Heart left ventricle (tissue), 16 donors: ENCODE measurements at regions not wholly inside any gene's neighbourhood (a gene's known extent, or its start where the extent isn't known, plus 50 kb on each side); places are given as distances from the start of the nearest gene placed in this dataset.

Experiments
- ATAC-seq, 4 donors: fragments of 200-7000 bp; cut with Tn5 transposase; one replicate each; pipeline ENCODE4 v1.9.1; 2020 to 2022; ENCODE audit warnings: moderate library complexity in 4 of 4, mild to moderate bottlenecking in 3 of 4, moderate number of reproducible peaks in 1 of 4
- DNase-seq, 5 donors: peaks; one replicate each; pipeline ENCODE4 v3.0.0-alpha.2; 2020
- H3K27ac ChIP-seq, 12 donors: fragments of 200-600 bp; sonication (generic) in 4 of 12; one replicate each; pipeline versions ENCODE4 v1.5.0 to v1.8.0; 2016 to 2022; ENCODE audit warnings: mild to moderate bottlenecking in 2 of 12
- H3K27me3 ChIP-seq, 9 donors: fragments of 200-600 bp; sonication (generic) in 2 of 9; one replicate each; pipeline versions ENCODE4 v1.5.1 to v1.8.0; 2016 to 2022; ENCODE audit warnings: mild to moderate bottlenecking in 3 of 9
- H3K36me3 ChIP-seq, 9 donors: fragments of 200-600 bp; sonication (generic) in 2 of 9; one replicate each; pipeline versions ENCODE4 v1.5.0 to v1.8.0; 2018 to 2022; ENCODE audit warnings: mild to moderate bottlenecking in 2 of 9
- H3K4me1 ChIP-seq, 12 donors: fragments of 200-600 bp; sonication (generic) in 4 of 12; one replicate each; pipeline versions ENCODE4 v1.5.0 to v1.8.0; 2016 to 2022; ENCODE audit warnings: mild to moderate bottlenecking in 3 of 12
- H3K4me3 ChIP-seq, 12 donors: fragments of 200-600 bp; sonication (generic) in 4 of 12; one replicate each; pipeline versions ENCODE4 v1.5.0 to v1.8.0; 2017 to 2022; ENCODE audit warnings: mild to moderate bottlenecking in 9 of 12, moderate library complexity in 4 of 12
- H3K9me3 ChIP-seq, 12 donors: fragments of 200-600 bp; sonication (generic) in 4 of 12; one replicate each; pipeline versions ENCODE4 v1.5.0 to v1.8.0; 2016 to 2022; ENCODE audit warnings: mild to moderate bottlenecking in 1 of 12
- POLR2A ChIP-seq, 2 donors: fragments of 450-650 bp; IDR thresholded peaks; one replicate each; pipeline ENCODE4 v1.6.1; 2017; ENCODE audit warnings: antibody characterized with exemption in 2 of 2, mild to moderate bottlenecking in 2 of 2, moderate library complexity in 2 of 2
- WGBS, 4 donors: extraction: QIAGEN DNeasy Blood & Tissue Kit in 2 of 4; methylation state at CpG; one replicate each; pipeline versions ENCODE4 v1.1.5 to v1.1.7; 2013 to 2018; 5-methylcytosine and 5-hydroxymethylcytosine counted together
- intact Hi-C, 10 donors: fragments of 100-400 bp; cut with DNase I; formaldehyde crosslinking; loops; one replicate each; pipeline versions ENCODE4 v1.11.1 to v1.14.2; 2022
- TF ChIP-seq, protein P1 (sequence below), 12 donors: fragments of 200-600 bp; sonication (generic) in 4 of 12; IDR thresholded peaks; one replicate each; pipeline versions ENCODE4 v1.5.0 to v1.8.0; 2018 to 2022; ENCODE audit warnings: antibody characterized with exemption in 12 of 12, mild to moderate bottlenecking in 5 of 12
- donor health status: ischemic (EF 13 %, LVEDD 7.1; RV severe dilation, severe dysfunction).
- donor health status: healthy with polysubstance abuse.
- donor health status: DM: no; HTN: yes; CAD: no.
- donor health status: DM: no; HTN: no; CAD: no.
- donor health status: ischemic (EF 25% LVEDD 6.9; RV normal size, moderate dysfunction).
- donor health status: ischemic (EF 25% LVEDD 5.7; RV mildly dilated, moderate dysfunction).
- donor health status: healthy.
- donor health status: DM: yes; HTN: yes; CAD: no.
- donor health status: ischemic (EF 35%, LVEDD 5.7; RV mildly dilated, moderate dysfunction).
- donor health status: nonischemic (EF 11% LVEDD 7.7; RV severe dilation, severe dysfunction).
- donor health status: DM: yes; HTN: yes; CAD: no.
- donor health status: PGD.
- donor health status: ischemic (EF 29% LVEDD 5.4; RV normal size, mild dysfunction).
- donor health status: nonischemic (EF 23%, LVEDD 6.1; RV moderate dilation, normal function).

DNA sequence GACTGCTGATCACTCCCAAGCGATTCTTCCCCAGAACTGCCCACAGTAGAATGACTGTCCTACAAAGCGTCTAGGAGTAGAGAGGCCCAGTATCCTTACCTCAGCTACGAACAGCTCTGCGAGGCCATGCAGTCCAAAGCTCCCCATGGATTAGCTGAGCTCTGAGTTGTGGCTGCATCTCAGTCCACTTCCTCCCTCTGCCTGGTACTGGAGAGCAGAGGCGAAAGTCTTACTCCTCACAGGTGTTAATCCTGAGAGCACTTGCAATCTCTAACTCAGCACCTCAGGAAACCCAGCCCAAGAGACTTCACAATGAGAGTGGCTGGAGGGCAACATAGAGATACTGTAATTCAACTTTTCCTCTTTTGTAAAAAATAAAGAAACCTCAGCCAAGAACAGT, 493.1 kb downstream of the BCAT1 start:
- Histone ChIP-seq H3K36me3 (no peaks in the 10 kb centered on the region), H3K27ac (no peak overlapping the region), H3K4me3 (no peak overlapping the region), H3K4me1 (peaks cover 0 to 13% (median 0%) of the 10 kb centered on the region in 12 donors), H3K9me3 (no peaks in the 10 kb centered on the region), H3K27me3 (no peaks in the 10 kb centered on the region)
- intact Hi-C loops, result no loop called here
- ATAC-seq, result no peak
- WGBS, 4 donors, result 79 to 93% (median 90%) methylated on average over 4 to 5 of the region's 5 CpGs
- no peak for DNase-seq
- no peak for TF ChIP-seq POLR2A (IDR thresholded peaks at IDR 0.05)
- TF ChIP-seq, protein P1, sequence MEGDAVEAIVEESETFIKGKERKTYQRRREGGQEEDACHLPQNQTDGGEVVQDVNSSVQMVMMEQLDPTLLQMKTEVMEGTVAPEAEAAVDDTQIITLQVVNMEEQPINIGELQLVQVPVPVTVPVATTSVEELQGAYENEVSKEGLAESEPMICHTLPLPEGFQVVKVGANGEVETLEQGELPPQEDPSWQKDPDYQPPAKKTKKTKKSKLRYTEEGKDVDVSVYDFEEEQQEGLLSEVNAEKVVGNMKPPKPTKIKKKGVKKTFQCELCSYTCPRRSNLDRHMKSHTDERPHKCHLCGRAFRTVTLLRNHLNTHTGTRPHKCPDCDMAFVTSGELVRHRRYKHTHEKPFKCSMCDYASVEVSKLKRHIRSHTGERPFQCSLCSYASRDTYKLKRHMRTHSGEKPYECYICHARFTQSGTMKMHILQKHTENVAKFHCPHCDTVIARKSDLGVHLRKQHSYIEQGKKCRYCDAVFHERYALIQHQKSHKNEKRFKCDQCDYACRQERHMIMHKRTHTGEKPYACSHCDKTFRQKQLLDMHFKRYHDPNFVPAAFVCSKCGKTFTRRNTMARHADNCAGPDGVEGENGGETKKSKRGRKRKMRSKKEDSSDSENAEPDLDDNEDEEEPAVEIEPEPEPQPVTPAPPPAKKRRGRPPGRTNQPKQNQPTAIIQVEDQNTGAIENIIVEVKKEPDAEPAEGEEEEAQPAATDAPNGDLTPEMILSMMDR (IDR thresholded peaks at IDR 0.05), result no peak

GRCh38 chr12:24447678-24448077, 498.2 kb upstream of the SOX5 start:
- H3K36me3 ChIP-seq, result no peaks in the 10 kb centered on the region
- no peaks in the 10 kb centered on the region for H3K27me3 ChIP-seq
- ATAC-seq (no peak), DNase-seq (no peak)
- intact Hi-C loops, result no loop called here
- WGBS, 4 donors, result 88 to 97% (median 94%) methylated on average over 7 of the region's 7 CpGs
- no peaks in the 10 kb centered on the region for H3K9me3 ChIP-seq
- no peak overlapping the region for H3K27ac ChIP-seq
- no peak overlapping the region for H3K4me3 ChIP-seq
- TF ChIP-seq, protein P1 (IDR thresholded peaks at IDR 0.05), result no peak
- no peak for TF ChIP-seq POLR2A (IDR thresholded peaks at IDR 0.05)
- no peaks in the 10 kb centered on the region for H3K4me1 ChIP-seq

- ATAC-seq, result no peak
- Histone ChIP-seq H3K9me3 (no peaks in the 10 kb centered on the region), H3K4me3 (no peak overlapping the region), H3K4me1 (no peaks in the 10 kb centered on the region), H3K27me3 (no peaks in the 10 kb centered on the region), H3K27ac (no peak overlapping the region), H3K36me3 (no peaks in the 10 kb centered on the region)
- intact Hi-C loops, result no loop called here
- no peak for DNase-seq
- TF ChIP-seq, protein P1 (IDR thresholded peaks at IDR 0.05), result no peak
These were observed 496.8 kb upstream of the SOX5 start for GRCh38 chr12:24446287-24446686.

DNA sequence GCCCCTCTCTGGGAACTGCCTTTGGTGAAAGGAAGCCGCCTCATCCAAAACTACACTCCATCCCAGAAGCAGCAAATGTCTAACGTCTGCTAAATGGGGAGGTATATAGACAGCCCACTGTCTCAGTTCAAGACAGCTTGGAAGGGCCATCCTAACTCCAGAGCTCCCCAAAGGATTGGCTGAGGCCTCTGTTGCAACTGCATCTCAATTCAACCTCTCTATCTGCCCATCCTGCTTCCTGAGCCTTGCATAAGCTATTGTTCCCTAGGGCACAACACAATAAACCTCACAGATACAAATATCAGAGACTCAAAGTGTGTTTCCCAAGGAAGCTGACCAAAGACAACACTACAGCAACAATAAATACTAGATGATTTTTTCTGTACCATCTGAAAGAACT, 495.2 kb upstream of the SOX5 start:
- TF ChIP-seq POLR2A (IDR thresholded peaks at IDR 0.05), result no peak
- TF ChIP-seq, protein P1 (IDR thresholded peaks at IDR 0.05), result no peak
- intact Hi-C loops, result no loop called here
- Histone ChIP-seq H3K36me3 (no peaks in the 10 kb centered on the region), H3K9me3 (no peaks in the 10 kb centered on the region), H3K27ac (no peak overlapping the region), H3K4me1 (no peaks in the 10 kb centered on the region), H3K27me3 (no peaks in the 10 kb centered on the region), H3K4me3 (no peak overlapping the region)
- ATAC-seq, result no peak
- DNase-seq, result no peak
- WGBS, 4 donors, result 73 to 78% (median 75%) methylated on average over 2 of the region's 2 CpGs
